Liver (tissue), 8 donors: ENCODE measurements at regions not wholly inside any gene's neighbourhood (a gene's known extent, or its start where the extent isn't known, plus 50 kb on each side); places are given as distances from the start of the nearest gene placed in this dataset.

Experiments
- DNase-seq: peaks from one replicate; pipeline ENCODE4 v3.0.0-alpha.2; 2017; ENCODE audit warnings: low spot score
- H3K27ac ChIP-seq, 2 donors: one replicate each; pipeline ENCODE4 v1.7.0; 2013; ENCODE audit warnings: inconsistent platforms in 2 of 2, low read length in 2 of 2, control low read depth in 1 of 2, low read depth in 1 of 2, mild to moderate bottlenecking in 1 of 2
- H3K27me3 ChIP-seq, 4 donors: one replicate each; pipeline versions ENCODE4 v1.6.1 to v1.7.0; 2013; ENCODE audit warnings: low read length in 3 of 4, inconsistent platforms in 1 of 4, mild to moderate bottlenecking in 1 of 4, moderate library complexity in 1 of 4; ENCODE audit not compliant: control insufficient read depth in 4 of 4, insufficient read depth in 4 of 4
- H3K36me3 ChIP-seq, 4 donors: one replicate each; pipeline versions ENCODE4 v1.6.1 to v1.7.0; 2013; ENCODE audit warnings: low read length in 3 of 4, mild to moderate bottlenecking in 3 of 4, low read depth in 1 of 4, moderate library complexity in 1 of 4; ENCODE audit not compliant: control insufficient read depth in 4 of 4, insufficient read depth in 3 of 4
- H3K4me1 ChIP-seq, 4 donors: one replicate each; pipeline versions ENCODE4 v1.6.1 to v1.7.0; 2013; ENCODE audit warnings: low read length in 3 of 4, mild to moderate bottlenecking in 3 of 4, moderate library complexity in 1 of 4; ENCODE audit not compliant: control insufficient read depth in 4 of 4, insufficient read depth in 4 of 4
- H3K4me3 ChIP-seq, 3 donors: one replicate each; pipeline versions ENCODE4 v1.6.1 to v1.7.0; 2013; ENCODE audit warnings: low read length in 3 of 3, control low read depth in 1 of 3, low read depth in 1 of 3, mild to moderate bottlenecking in 1 of 3
- H3K9ac ChIP-seq, 2 donors: one replicate each; pipeline ENCODE4 v1.7.0; 2013; ENCODE audit warnings: low read length in 2 of 2, mild to moderate bottlenecking in 2 of 2, moderate library complexity in 2 of 2, control low read depth in 1 of 2, low read depth in 1 of 2
- H3K9me3 ChIP-seq, 4 donors: one replicate each; pipeline versions ENCODE4 v1.6.1 to v1.7.0; 2013; ENCODE audit warnings: low read length in 3 of 4; ENCODE audit not compliant: control insufficient read depth in 4 of 4
- EGR1 ChIP-seq, 2 donors: IDR thresholded peaks; 2 replicates each; pipeline ENCODE4 v1.6.1; 2016 to 2018; ENCODE audit warnings: antibody characterized with exemption in 2 of 2, low read depth in 2 of 2
- FOXA1 ChIP-seq: IDR thresholded peaks from 2 replicates; pipeline ENCODE4 v1.6.1; 2016; ENCODE audit warnings: antibody characterized with exemption
- FOXA2 ChIP-seq: IDR thresholded peaks from 2 replicates; pipeline ENCODE4 v1.6.1; 2016; ENCODE audit warnings: antibody characterized with exemption
- GABPA ChIP-seq, 2 donors: IDR thresholded peaks in 1 of 2; conservative IDR thresholded peaks in 1 of 2; 2 replicates each; pipeline ENCODE4 v1.6.1; 2016; ENCODE audit warnings: antibody characterized with exemption in 2 of 2, mild to moderate bottlenecking in 1 of 2, moderate library complexity in 1 of 2
- HNF4A ChIP-seq, 2 donors: conservative IDR thresholded peaks; 2 replicates each; pipeline ENCODE4 v1.6.1; 2016; ENCODE audit warnings: antibody characterized with exemption in 2 of 2, mild to moderate bottlenecking in 2 of 2
- HNF4G ChIP-seq: IDR thresholded peaks from 2 replicates; pipeline ENCODE4 v1.6.1; 2016; ENCODE audit warnings: antibody characterized with exemption
- JUND ChIP-seq, 2 donors: IDR thresholded peaks; 2 replicates each; pipeline ENCODE4 v1.6.1; 2016; ENCODE audit warnings: antibody characterized with exemption in 2 of 2
- NR2F2 ChIP-seq: IDR thresholded peaks from 2 replicates; pipeline ENCODE4 v1.6.1; 2016; ENCODE audit warnings: antibody characterized with exemption
- RAD21 ChIP-seq, 2 donors: IDR thresholded peaks; 2 replicates each; pipeline ENCODE4 v1.6.1; 2016; ENCODE audit warnings: antibody characterized with exemption in 2 of 2, mild to moderate bottlenecking in 2 of 2
- RXRA ChIP-seq, 2 donors: IDR thresholded peaks; 2 replicates each; pipeline ENCODE4 v1.6.1; 2017 to 2018; ENCODE audit warnings: antibody characterized with exemption in 2 of 2, mild to moderate bottlenecking in 1 of 2
- SP1 ChIP-seq: IDR thresholded peaks from 2 replicates; pipeline ENCODE4 v1.6.1; 2018; ENCODE audit warnings: antibody characterized with exemption, mild to moderate bottlenecking
- TAF1 ChIP-seq: conservative IDR thresholded peaks from 2 replicates; pipeline ENCODE4 v1.6.1; 2016; ENCODE audit warnings: antibody characterized with exemption, mild to moderate bottlenecking
- YY1 ChIP-seq: IDR thresholded peaks from 2 replicates; pipeline ENCODE4 v1.6.1; 2016; ENCODE audit warnings: antibody characterized with exemption, mild to moderate bottlenecking
- WGBS: extraction: QIAGEN DNeasy Blood & Tissue Kit; methylation state at CpG from one replicate; pipeline ENCODE4 v1.1.7; 2013; 5-methylcytosine and 5-hydroxymethylcytosine counted together
- TF ChIP-seq, protein P1 (sequence below): IDR thresholded peaks from 2 replicates; pipeline ENCODE4 v1.6.1; 2016; ENCODE audit warnings: antibody characterized with exemption
- TF ChIP-seq, protein P2 (sequence below): IDR thresholded peaks from 2 replicates; pipeline ENCODE4 v1.6.1; 2016; ENCODE audit warnings: antibody characterized with exemption
- TF ChIP-seq, protein P3 (sequence below): fragments of 150-350 bp; IDR thresholded peaks from 2 replicates; pipeline ENCODE4 v1.5.1; 2017; ENCODE audit warnings: improper control_type of control experiment, low read depth, low read length; ENCODE audit not compliant: missing input control
- TF ChIP-seq, protein P4 (sequence below): IDR thresholded peaks from 2 replicates; pipeline ENCODE4 v1.6.1; 2016; ENCODE audit warnings: antibody characterized with exemption
- TF ChIP-seq, protein P5 (sequence below): IDR thresholded peaks from 2 replicates; pipeline ENCODE4 v1.6.1; 2016; ENCODE audit warnings: antibody characterized with exemption, mild to moderate bottlenecking
- donor health status: healthy.
- donor health status: healthy.
- donor health status: healthy.
- donor health status: healthy.
- donor health status: healthy.

DNA sequence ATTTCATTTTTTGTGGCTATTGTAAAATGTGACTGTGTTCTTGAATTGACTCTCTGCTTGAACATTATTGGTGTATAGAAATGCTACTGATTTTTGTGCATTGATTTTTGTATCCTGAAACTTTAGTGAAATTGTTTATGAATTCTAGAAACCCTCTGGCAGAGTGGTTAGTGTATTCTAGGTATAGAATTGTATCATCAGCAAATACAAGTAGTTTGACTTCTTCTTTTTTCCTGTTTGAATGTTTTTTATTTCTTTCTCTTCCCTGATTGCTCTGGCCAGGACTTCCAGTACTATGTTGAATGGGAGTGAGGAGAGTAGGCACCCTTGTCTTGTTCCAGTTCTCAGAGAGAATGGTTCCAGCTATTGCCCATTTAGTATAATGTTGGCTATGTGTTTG, 88.8 kb upstream of the HMHB1 start (continued):
- TF ChIP-seq, protein P1, sequence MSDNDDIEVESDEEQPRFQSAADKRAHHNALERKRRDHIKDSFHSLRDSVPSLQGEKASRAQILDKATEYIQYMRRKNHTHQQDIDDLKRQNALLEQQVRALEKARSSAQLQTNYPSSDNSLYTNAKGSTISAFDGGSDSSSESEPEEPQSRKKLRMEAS: no peak
- TF ChIP-seq FOXA1 (no peak), JUND (IDR thresholded peaks at IDR 0.05) (no peak), NR2F2 (no peak), YY1 (no peak), RAD21 (IDR thresholded peaks at IDR 0.05) (no peak), HNF4G (no peak), GABPA (IDR thresholded peaks at IDR 0.05 in 1 of 2, conservative IDR thresholded peaks at IDR 0.05 in 1 of 2) (no peak)
- TF ChIP-seq, protein P2, sequence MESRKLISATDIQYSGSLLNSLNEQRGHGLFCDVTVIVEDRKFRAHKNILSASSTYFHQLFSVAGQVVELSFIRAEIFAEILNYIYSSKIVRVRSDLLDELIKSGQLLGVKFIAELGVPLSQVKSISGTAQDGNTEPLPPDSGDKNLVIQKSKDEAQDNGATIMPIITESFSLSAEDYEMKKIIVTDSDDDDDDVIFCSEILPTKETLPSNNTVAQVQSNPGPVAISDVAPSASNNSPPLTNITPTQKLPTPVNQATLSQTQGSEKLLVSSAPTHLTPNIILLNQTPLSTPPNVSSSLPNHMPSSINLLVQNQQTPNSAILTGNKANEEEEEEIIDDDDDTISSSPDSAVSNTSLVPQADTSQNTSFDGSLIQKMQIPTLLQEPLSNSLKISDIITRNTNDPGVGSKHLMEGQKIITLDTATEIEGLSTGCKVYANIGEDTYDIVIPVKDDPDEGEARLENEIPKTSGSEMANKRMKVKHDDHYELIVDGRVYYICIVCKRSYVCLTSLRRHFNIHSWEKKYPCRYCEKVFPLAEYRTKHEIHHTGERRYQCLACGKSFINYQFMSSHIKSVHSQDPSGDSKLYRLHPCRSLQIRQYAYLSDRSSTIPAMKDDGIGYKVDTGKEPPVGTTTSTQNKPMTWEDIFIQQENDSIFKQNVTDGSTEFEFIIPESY: no peak

DNA sequence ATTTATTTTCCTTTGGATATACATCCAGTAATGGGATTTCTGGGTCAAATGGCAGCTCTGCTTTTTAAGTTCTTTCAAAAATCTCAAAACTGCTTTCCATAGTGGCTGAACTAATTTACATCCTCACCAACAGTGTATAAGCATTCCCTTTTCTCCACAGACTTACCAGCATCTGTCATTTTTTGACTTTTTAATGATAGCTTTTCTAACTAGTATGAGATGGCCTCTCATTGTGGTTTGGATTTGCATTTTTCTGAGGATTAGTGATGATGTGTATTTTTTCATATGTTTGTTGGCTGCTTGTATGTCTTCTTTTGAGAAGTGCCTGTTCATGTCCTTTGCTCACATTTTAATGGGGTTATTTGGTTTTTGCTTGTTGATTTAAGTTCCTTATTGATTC, 90.0 kb upstream of the HMHB1 start:
- Histone ChIP-seq H3K9ac (no peak overlapping the region), H3K27ac (no peak overlapping the region), H3K4me3 (no peak overlapping the region), H3K27me3 (no peaks in the 10 kb centered on the region), H3K4me1 (no peaks in the 10 kb centered on the region), H3K36me3 (no peaks in the 10 kb centered on the region), H3K9me3 (no peaks in the 10 kb centered on the region)
- DNase-seq: no peak
- TF ChIP-seq, protein P3, sequence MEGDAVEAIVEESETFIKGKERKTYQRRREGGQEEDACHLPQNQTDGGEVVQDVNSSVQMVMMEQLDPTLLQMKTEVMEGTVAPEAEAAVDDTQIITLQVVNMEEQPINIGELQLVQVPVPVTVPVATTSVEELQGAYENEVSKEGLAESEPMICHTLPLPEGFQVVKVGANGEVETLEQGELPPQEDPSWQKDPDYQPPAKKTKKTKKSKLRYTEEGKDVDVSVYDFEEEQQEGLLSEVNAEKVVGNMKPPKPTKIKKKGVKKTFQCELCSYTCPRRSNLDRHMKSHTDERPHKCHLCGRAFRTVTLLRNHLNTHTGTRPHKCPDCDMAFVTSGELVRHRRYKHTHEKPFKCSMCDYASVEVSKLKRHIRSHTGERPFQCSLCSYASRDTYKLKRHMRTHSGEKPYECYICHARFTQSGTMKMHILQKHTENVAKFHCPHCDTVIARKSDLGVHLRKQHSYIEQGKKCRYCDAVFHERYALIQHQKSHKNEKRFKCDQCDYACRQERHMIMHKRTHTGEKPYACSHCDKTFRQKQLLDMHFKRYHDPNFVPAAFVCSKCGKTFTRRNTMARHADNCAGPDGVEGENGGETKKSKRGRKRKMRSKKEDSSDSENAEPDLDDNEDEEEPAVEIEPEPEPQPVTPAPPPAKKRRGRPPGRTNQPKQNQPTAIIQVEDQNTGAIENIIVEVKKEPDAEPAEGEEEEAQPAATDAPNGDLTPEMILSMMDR: no peak
- TF ChIP-seq YY1: no peak
- no peak for TF ChIP-seq RAD21 (IDR thresholded peaks at IDR 0.05)
- no peak for TF ChIP-seq TAF1
- no peak for TF ChIP-seq SP1
- no peak for TF ChIP-seq RXRA (IDR thresholded peaks at IDR 0.05)
- TF ChIP-seq FOXA2: no peak
- no peak for TF ChIP-seq HNF4A (conservative IDR thresholded peaks at IDR 0.05)
- TF ChIP-seq, protein P2: no peak
- no peak for TF ChIP-seq EGR1 (IDR thresholded peaks at IDR 0.05; ENCODE audit: low read depth in 2 of 2)

DNA sequence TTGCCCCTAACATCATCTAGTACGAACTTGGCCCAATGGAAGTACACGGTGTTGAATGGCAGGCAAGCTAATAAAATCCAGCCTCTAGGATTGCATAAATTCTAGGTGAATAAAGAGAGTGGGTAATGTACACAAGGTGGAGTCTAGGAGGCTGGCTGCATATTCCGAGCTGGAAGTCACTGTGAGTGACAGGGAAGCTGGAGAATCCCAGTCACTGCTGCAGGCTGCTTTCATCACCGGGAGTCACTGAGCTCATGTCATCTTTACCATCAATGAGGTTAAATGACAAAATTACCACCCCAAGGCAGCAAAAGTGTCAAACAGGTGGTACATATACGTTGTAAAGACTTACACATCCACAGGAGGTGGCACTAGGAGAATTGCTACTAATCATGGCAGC, 91.3 kb upstream of the HMHB1 start:
- Histone ChIP-seq H3K4me1 (no peaks in the 10 kb centered on the region), H3K9me3 (no peaks in the 10 kb centered on the region), H3K4me3 (no peak overlapping the region), H3K27ac (no peak overlapping the region), H3K36me3 (no peaks in the 10 kb centered on the region), H3K27me3 (no peaks in the 10 kb centered on the region), H3K9ac (no peak overlapping the region)
- no peak for DNase-seq
- 68% methylated on average over 5 of the region's 5 CpGs for WGBS
- no peak for TF ChIP-seq HNF4A (conservative IDR thresholded peaks at IDR 0.05)
- TF ChIP-seq GABPA (IDR thresholded peaks at IDR 0.05 in 1 of 2, conservative IDR thresholded peaks at IDR 0.05 in 1 of 2): no peak
- TF ChIP-seq YY1: no peak
- TF ChIP-seq, protein P4, sequence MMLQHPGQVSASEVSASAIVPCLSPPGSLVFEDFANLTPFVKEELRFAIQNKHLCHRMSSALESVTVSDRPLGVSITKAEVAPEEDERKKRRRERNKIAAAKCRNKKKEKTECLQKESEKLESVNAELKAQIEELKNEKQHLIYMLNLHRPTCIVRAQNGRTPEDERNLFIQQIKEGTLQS: no peak
- no peak for TF ChIP-seq FOXA1
- no peak for TF ChIP-seq RAD21 (IDR thresholded peaks at IDR 0.05)
- no peak for TF ChIP-seq HNF4G
- TF ChIP-seq, protein P2: no peak
- TF ChIP-seq TAF1: no peak
- TF ChIP-seq NR2F2: no peak
- TF ChIP-seq, protein P5, sequence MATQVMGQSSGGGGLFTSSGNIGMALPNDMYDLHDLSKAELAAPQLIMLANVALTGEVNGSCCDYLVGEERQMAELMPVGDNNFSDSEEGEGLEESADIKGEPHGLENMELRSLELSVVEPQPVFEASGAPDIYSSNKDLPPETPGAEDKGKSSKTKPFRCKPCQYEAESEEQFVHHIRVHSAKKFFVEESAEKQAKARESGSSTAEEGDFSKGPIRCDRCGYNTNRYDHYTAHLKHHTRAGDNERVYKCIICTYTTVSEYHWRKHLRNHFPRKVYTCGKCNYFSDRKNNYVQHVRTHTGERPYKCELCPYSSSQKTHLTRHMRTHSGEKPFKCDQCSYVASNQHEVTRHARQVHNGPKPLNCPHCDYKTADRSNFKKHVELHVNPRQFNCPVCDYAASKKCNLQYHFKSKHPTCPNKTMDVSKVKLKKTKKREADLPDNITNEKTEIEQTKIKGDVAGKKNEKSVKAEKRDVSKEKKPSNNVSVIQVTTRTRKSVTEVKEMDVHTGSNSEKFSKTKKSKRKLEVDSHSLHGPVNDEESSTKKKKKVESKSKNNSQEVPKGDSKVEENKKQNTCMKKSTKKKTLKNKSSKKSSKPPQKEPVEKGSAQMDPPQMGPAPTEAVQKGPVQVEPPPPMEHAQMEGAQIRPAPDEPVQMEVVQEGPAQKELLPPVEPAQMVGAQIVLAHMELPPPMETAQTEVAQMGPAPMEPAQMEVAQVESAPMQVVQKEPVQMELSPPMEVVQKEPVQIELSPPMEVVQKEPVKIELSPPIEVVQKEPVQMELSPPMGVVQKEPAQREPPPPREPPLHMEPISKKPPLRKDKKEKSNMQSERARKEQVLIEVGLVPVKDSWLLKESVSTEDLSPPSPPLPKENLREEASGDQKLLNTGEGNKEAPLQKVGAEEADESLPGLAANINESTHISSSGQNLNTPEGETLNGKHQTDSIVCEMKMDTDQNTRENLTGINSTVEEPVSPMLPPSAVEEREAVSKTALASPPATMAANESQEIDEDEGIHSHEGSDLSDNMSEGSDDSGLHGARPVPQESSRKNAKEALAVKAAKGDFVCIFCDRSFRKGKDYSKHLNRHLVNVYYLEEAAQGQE: no peak
- TF ChIP-seq FOXA2: no peak
- no peak for TF ChIP-seq RXRA (IDR thresholded peaks at IDR 0.05)
- TF ChIP-seq JUND (IDR thresholded peaks at IDR 0.05): no peak
